ENCODE measurements at regions not wholly inside any gene's neighbourhood (a gene's known extent, or its start where the extent isn't known, plus 50 kb on each side); places are given as distances from the start of the nearest gene placed in this dataset.

DNA sequence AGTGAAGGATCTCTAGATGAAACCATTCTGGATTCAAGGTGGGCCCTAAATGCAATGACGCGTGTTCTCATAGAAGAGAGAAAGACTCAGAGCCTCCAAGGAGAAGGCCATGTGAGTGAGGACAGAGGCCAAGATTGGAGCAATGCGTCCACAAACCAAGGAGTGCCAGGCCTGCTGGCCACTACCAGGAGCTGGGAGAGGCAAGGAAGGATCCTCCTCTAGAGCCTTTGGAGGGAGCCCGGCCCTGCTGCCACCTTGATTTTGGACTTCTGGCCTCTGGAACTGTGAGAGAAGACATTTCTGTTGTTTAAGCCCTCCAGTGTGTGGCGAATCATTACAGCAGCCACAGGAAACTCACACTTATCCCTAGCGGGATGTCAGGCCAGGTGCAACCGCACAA, 52.7 kb upstream of the SHANK2 start:
- H3K4me2 ChIP-seq (ENCODE audit: low read length) = no peak overlapping the region
- no peaks in the 10 kb centered on the region for H3K9me3 ChIP-seq (ENCODE audit: low read length)
- H3K9ac ChIP-seq (ENCODE audit: low read length) = no peak overlapping the region
- no peaks in the 10 kb centered on the region for H3F3A ChIP-seq (ENCODE audit: insufficient read depth, low read length, poor library complexity, severe bottlenecking)
- no peak for TF ChIP-seq TAF1 (IDR thresholded peaks at IDR 0.05; ENCODE audit: low read depth)
- TF ChIP-seq, protein P1, sequence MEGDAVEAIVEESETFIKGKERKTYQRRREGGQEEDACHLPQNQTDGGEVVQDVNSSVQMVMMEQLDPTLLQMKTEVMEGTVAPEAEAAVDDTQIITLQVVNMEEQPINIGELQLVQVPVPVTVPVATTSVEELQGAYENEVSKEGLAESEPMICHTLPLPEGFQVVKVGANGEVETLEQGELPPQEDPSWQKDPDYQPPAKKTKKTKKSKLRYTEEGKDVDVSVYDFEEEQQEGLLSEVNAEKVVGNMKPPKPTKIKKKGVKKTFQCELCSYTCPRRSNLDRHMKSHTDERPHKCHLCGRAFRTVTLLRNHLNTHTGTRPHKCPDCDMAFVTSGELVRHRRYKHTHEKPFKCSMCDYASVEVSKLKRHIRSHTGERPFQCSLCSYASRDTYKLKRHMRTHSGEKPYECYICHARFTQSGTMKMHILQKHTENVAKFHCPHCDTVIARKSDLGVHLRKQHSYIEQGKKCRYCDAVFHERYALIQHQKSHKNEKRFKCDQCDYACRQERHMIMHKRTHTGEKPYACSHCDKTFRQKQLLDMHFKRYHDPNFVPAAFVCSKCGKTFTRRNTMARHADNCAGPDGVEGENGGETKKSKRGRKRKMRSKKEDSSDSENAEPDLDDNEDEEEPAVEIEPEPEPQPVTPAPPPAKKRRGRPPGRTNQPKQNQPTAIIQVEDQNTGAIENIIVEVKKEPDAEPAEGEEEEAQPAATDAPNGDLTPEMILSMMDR (IDR thresholded peaks at IDR 0.05; ENCODE audit: poor library complexity, severe bottlenecking) = no peak
- TF ChIP-seq EZH2 (IDR thresholded peaks at IDR 0.05; ENCODE audit: borderline replicate concordance, insufficient read depth, low read length, poor library complexity, severe bottlenecking) = no peak
- TF ChIP-seq MXI1 (conservative IDR thresholded peaks at IDR 0.05; ENCODE audit: poor library complexity, severe bottlenecking) = no peak
- TF ChIP-seq, protein P2, sequence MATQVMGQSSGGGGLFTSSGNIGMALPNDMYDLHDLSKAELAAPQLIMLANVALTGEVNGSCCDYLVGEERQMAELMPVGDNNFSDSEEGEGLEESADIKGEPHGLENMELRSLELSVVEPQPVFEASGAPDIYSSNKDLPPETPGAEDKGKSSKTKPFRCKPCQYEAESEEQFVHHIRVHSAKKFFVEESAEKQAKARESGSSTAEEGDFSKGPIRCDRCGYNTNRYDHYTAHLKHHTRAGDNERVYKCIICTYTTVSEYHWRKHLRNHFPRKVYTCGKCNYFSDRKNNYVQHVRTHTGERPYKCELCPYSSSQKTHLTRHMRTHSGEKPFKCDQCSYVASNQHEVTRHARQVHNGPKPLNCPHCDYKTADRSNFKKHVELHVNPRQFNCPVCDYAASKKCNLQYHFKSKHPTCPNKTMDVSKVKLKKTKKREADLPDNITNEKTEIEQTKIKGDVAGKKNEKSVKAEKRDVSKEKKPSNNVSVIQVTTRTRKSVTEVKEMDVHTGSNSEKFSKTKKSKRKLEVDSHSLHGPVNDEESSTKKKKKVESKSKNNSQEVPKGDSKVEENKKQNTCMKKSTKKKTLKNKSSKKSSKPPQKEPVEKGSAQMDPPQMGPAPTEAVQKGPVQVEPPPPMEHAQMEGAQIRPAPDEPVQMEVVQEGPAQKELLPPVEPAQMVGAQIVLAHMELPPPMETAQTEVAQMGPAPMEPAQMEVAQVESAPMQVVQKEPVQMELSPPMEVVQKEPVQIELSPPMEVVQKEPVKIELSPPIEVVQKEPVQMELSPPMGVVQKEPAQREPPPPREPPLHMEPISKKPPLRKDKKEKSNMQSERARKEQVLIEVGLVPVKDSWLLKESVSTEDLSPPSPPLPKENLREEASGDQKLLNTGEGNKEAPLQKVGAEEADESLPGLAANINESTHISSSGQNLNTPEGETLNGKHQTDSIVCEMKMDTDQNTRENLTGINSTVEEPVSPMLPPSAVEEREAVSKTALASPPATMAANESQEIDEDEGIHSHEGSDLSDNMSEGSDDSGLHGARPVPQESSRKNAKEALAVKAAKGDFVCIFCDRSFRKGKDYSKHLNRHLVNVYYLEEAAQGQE (IDR thresholded peaks at IDR 0.05; ENCODE audit: borderline replicate concordance) = no peak
- no peak for TF ChIP-seq POLR2AphosphoS5 (IDR thresholded peaks at IDR 0.05)
- no peak for TF ChIP-seq RAD21 (conservative IDR thresholded peaks at IDR 0.05)
- no peak for TF ChIP-seq SMC3 (conservative IDR thresholded peaks at IDR 0.05; ENCODE audit: poor library complexity)
- TF ChIP-seq EP300 (conservative IDR thresholded peaks at IDR 0.05; ENCODE audit: poor library complexity, severe bottlenecking) = no peak
- no peaks in the 10 kb centered on the region for H3K36me3 ChIP-seq (ENCODE audit: insufficient read depth, low read length)
- no peak overlapping the region for H3K27ac ChIP-seq (ENCODE audit: low read length)
- no peaks in the 10 kb centered on the region for H3K79me2 ChIP-seq (replicated peaks; ENCODE audit: insufficient read depth, low read length)
- no peak overlapping the region for H2AFZ ChIP-seq (ENCODE audit: low read depth, low read length)
- no peaks in the 10 kb centered on the region for H3K27me3 ChIP-seq (ENCODE audit: insufficient read depth, low read depth, low read length)
- no peaks in the 10 kb centered on the region for H4K20me1 ChIP-seq (ENCODE audit: insufficient read depth)
- no peaks in the 10 kb centered on the region for H3K9me2 ChIP-seq (ENCODE audit: insufficient read depth, low read length)
- H3K4me3 ChIP-seq (ENCODE audit: low read length) = no peak overlapping the region

DNA sequence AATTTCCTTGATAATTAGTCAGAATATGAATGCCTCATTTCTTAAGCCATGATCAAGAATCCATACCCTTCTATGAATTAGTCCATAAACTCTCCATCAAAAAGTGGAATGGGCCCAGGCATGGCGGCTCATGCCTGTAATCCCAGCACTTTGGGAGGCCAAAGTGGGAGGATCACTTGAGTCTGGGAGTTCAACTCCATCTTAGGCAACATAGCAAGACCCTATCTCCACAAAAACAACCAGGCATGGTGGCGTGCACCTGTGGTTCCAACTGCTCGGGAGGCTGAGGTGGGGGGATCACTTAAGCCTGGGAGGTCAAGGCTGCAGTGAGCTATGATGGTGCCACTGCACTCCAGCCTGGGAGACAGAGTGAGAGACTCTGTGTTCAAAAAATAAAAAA, 52.1 kb upstream of the SHANK2 start:
- Histone ChIP-seq H3K36me3 (ENCODE audit: insufficient read depth, low read length) (no peaks in the 10 kb centered on the region), H3K4me3 (ENCODE audit: low read length) (no peak overlapping the region), H3K79me2 (replicated peaks; ENCODE audit: insufficient read depth, low read length) (no peaks in the 10 kb centered on the region), H3F3A (ENCODE audit: insufficient read depth, low read length, poor library complexity, severe bottlenecking) (no peaks in the 10 kb centered on the region), H3K27ac (ENCODE audit: low read length) (no peak overlapping the region), H3K9me2 (ENCODE audit: insufficient read depth, low read length) (no peaks in the 10 kb centered on the region), H3K9me3 (ENCODE audit: low read length) (no peaks in the 10 kb centered on the region), H3K9ac (ENCODE audit: low read length) (no peak overlapping the region), H3K4me2 (ENCODE audit: low read length) (no peak overlapping the region), H4K20me1 (ENCODE audit: insufficient read depth) (no peaks in the 10 kb centered on the region), H2AFZ (ENCODE audit: low read depth, low read length) (no peak overlapping the region), H3K27me3 (ENCODE audit: insufficient read depth, low read depth, low read length) (no peaks in the 10 kb centered on the region)
- TF ChIP-seq TAF1 (IDR thresholded peaks at IDR 0.05; ENCODE audit: low read depth) (no peak), EP300 (conservative IDR thresholded peaks at IDR 0.05; ENCODE audit: poor library complexity, severe bottlenecking) (no peak), RAD21 (conservative IDR thresholded peaks at IDR 0.05) (no peak), MXI1 (conservative IDR thresholded peaks at IDR 0.05; ENCODE audit: poor library complexity, severe bottlenecking) (no peak), SMC3 (conservative IDR thresholded peaks at IDR 0.05; ENCODE audit: poor library complexity) (no peak), EZH2 (IDR thresholded peaks at IDR 0.05; ENCODE audit: borderline replicate concordance, insufficient read depth, low read length, poor library complexity, severe bottlenecking) (no peak), POLR2AphosphoS5 (IDR thresholded peaks at IDR 0.05) (no peak)
- TF ChIP-seq, protein P2 (IDR thresholded peaks at IDR 0.05; ENCODE audit: borderline replicate concordance) = no peak
- TF ChIP-seq, protein P1 (IDR thresholded peaks at IDR 0.05; ENCODE audit: poor library complexity, severe bottlenecking) = no peak
